ENCODE measurements at regions not wholly inside any gene's neighbourhood (a gene's known extent, or its start where the extent isn't known, plus 50 kb on each side); places are given as distances from the start of the nearest gene placed in this dataset.

GRCh38 chr4:38232741-38233140 is 272.5 kb downstream of the PTTG2 start:
- no peak overlapping the region for H3K4me3 ChIP-seq (ENCODE audit: low read depth, low read length, poor library complexity, severe bottlenecking)
- H3K79me2 ChIP-seq (ENCODE audit: insufficient read depth, low read depth, low read length) = no peaks in the 10 kb centered on the region
- H3K4me1 ChIP-seq (ENCODE audit: insufficient read depth, low read length, poor library complexity, severe bottlenecking) = no peaks in the 10 kb centered on the region
- no peaks in the 10 kb centered on the region for H3K9me2 ChIP-seq (ENCODE audit: insufficient read depth, low read length)
- no peaks in the 10 kb centered on the region for H3K36me3 ChIP-seq (ENCODE audit: insufficient read depth, low read length)
- CTCF ChIA-PET (ENCODE audit: unreplicated experiment) = no interaction called here
- no peak for DNase-seq (ENCODE audit: low spot score)
- no peak overlapping the region for H3K27ac ChIP-seq (ENCODE audit: low read depth, low read length, poor library complexity, severe bottlenecking)
- no peaks in the 10 kb centered on the region for H4K20me1 ChIP-seq (ENCODE audit: insufficient read depth, low read length)
- BruUV-seq (replicated peaks) = no TSS peak
- POLR2A ChIA-PET = no interaction called here
- H3K9me3 ChIP-seq (ENCODE audit: low read length) = no peaks in the 10 kb centered on the region
- intact Hi-C loops (cut with micrococcal nuclease; ENCODE audit: unreplicated experiment) = no loop called here
- H2AFZ ChIP-seq (ENCODE audit: low read length) = no peak overlapping the region
- TF ChIP-seq, protein P1, sequence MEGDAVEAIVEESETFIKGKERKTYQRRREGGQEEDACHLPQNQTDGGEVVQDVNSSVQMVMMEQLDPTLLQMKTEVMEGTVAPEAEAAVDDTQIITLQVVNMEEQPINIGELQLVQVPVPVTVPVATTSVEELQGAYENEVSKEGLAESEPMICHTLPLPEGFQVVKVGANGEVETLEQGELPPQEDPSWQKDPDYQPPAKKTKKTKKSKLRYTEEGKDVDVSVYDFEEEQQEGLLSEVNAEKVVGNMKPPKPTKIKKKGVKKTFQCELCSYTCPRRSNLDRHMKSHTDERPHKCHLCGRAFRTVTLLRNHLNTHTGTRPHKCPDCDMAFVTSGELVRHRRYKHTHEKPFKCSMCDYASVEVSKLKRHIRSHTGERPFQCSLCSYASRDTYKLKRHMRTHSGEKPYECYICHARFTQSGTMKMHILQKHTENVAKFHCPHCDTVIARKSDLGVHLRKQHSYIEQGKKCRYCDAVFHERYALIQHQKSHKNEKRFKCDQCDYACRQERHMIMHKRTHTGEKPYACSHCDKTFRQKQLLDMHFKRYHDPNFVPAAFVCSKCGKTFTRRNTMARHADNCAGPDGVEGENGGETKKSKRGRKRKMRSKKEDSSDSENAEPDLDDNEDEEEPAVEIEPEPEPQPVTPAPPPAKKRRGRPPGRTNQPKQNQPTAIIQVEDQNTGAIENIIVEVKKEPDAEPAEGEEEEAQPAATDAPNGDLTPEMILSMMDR (conservative IDR thresholded peaks at IDR 0.05; ENCODE audit: low read length) = no peak
- no peak for TF ChIP-seq EZH2phosphoT487 (IDR thresholded peaks at IDR 0.05; ENCODE audit: borderline replicate concordance, low read depth, low read length)
- no peak overlapping the region for H3K4me2 ChIP-seq (ENCODE audit: low read length)

DNA sequence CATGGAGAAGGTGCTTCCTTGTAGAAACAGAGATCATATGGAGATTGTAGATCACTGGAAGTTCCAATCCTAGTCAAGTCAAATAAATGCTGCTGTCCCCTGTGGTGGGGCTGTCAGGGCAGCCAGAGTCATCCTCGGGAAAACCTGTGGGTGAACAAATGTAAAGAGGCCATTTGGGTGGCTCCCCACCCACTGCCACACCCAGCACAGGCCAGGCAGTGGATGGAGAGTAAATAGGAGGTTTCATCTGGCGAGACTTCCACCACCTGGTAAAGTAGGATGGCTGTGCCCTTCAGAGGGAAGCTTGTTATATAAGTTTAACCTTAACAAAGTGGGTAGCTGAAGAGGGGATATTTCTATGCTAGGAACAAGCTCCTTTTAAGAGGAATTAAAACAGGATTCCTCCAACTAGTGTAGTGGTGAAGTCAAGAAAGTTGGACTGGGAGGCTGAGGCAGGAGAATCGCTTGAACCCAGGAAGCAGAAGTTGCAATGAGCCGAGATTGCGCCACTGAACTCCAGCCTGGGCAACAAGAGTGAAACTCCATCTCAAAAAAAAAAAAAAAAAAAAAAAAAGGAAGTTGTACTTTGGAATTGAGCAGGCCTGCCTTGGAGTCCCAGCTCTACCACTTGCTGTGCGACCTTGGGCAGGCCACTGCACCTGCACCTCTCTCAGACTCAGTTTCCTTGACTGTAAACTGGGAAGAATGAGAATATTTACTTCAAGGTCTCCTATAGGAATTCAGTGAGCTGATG is 273.7 kb downstream of the PTTG2 start:
- H3K4me2 ChIP-seq (ENCODE audit: low read length) = no peak overlapping the region
- H3K4me3 ChIP-seq (ENCODE audit: low read depth, low read length, poor library complexity, severe bottlenecking) = no peak overlapping the region
- ChIA-PET POLR2A (interaction anchor here (0.6 to 1.1 kb wide), 3 partner anchors 17 to 913 kb away, joined by 3 to 5 read pairs (median 5); no protein-coding TSS in a partner anchor), CTCF (ENCODE audit: unreplicated experiment) (no interaction called here)
- TF ChIP-seq, protein P1 (conservative IDR thresholded peaks at IDR 0.05; ENCODE audit: low read length) = no peak
- TF ChIP-seq EZH2phosphoT487 (IDR thresholded peaks at IDR 0.05; ENCODE audit: borderline replicate concordance, low read depth, low read length) = no peak
- H2AFZ ChIP-seq (ENCODE audit: low read length) = no peak overlapping the region
- BruUV-seq (replicated peaks) = no TSS peak
- no peaks in the 10 kb centered on the region for H3K36me3 ChIP-seq (ENCODE audit: insufficient read depth, low read length)
- no peak overlapping the region for H3K27ac ChIP-seq (ENCODE audit: low read depth, low read length, poor library complexity, severe bottlenecking)
- no peaks in the 10 kb centered on the region for H3K9me3 ChIP-seq (ENCODE audit: low read length)
- no peaks in the 10 kb centered on the region for H3K9me2 ChIP-seq (ENCODE audit: insufficient read depth, low read length)
- no peaks in the 10 kb centered on the region for H3K79me2 ChIP-seq (ENCODE audit: insufficient read depth, low read depth, low read length)
- DNase-seq (ENCODE audit: low spot score) = no peak
- H3K4me1 ChIP-seq (ENCODE audit: insufficient read depth, low read length, poor library complexity, severe bottlenecking) = no peaks in the 10 kb centered on the region
- intact Hi-C loops (cut with micrococcal nuclease; ENCODE audit: unreplicated experiment) = no loop called here
- H4K20me1 ChIP-seq (ENCODE audit: insufficient read depth, low read length) = no peaks in the 10 kb centered on the region

DNA sequence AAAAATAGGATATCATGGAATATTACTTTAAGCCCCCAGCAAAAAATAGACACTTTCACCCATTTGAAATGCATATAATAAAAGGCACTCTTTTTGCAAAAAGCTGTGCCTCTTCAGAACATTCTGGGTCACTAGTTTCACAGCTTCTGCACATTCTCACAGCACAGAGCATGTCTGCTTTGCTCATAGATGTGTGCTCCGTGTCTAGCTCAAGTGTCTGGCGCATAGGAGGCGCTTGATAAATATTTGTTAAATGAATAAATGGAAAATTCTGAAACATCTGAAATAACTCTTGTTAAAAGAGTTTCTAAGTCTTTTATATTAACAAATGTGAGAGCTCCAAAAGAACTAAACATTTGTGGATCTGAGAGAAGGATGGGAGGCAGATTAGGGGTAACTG is 275.2 kb downstream of the PTTG2 start:
- BruUV-seq (replicated peaks) = no TSS peak
- Histone ChIP-seq H4K20me1 (ENCODE audit: insufficient read depth, low read length) (no peaks in the 10 kb centered on the region), H3K27ac (ENCODE audit: low read depth, low read length, poor library complexity, severe bottlenecking) (no peak overlapping the region), H3K79me2 (ENCODE audit: insufficient read depth, low read depth, low read length) (no peaks in the 10 kb centered on the region), H2AFZ (ENCODE audit: low read length) (no peak overlapping the region), H3K9me3 (ENCODE audit: low read length) (no peaks in the 10 kb centered on the region), H3K4me3 (ENCODE audit: low read depth, low read length, poor library complexity, severe bottlenecking) (no peak overlapping the region), H3K9me2 (ENCODE audit: insufficient read depth, low read length) (no peaks in the 10 kb centered on the region), H3K4me1 (ENCODE audit: insufficient read depth, low read length, poor library complexity, severe bottlenecking) (no peaks in the 10 kb centered on the region), H3K36me3 (ENCODE audit: insufficient read depth, low read length) (no peaks in the 10 kb centered on the region), H3K4me2 (ENCODE audit: low read length) (no peak overlapping the region)
- TF ChIP-seq, protein P1 (conservative IDR thresholded peaks at IDR 0.05; ENCODE audit: low read length) = no peak
- no peak for TF ChIP-seq EZH2phosphoT487 (IDR thresholded peaks at IDR 0.05; ENCODE audit: borderline replicate concordance, low read depth, low read length)
- POLR2A ChIA-PET = interaction anchor here (0.8 kb wide), 1 partner anchor 30 kb away, joined by 3 read pairs; no protein-coding TSS in a partner anchor
- DNase-seq (ENCODE audit: low spot score) = no peak
- CTCF ChIA-PET (ENCODE audit: unreplicated experiment) = no interaction called here
- intact Hi-C loops (cut with micrococcal nuclease; ENCODE audit: unreplicated experiment) = no loop called here

Measured in OCI-LY7 (cell line).